Neuronal stem cell (in vitro differentiated cells): ENCODE measurements at regions not wholly inside any gene's neighbourhood (a gene's known extent, or its start where the extent isn't known, plus 50 kb on each side); places are given as distances from the start of the nearest gene placed in this dataset.

Source experiments
- DNase-seq: peaks from one replicate; pipeline ENCODE4 v3.0.0-alpha.2; 2013; ENCODE audit warnings: low spot score
- H2AFZ ChIP-seq: one replicate; pipeline ENCODE4 v1.6.1; 2013; ENCODE audit warnings: mild to moderate bottlenecking, low read length, inconsistent platforms
- H2AK5ac ChIP-seq: 2 replicates; pipeline ENCODE4 v1.6.1; 2013; ENCODE audit warnings: low read depth, mild to moderate bottlenecking, inconsistent platforms, low read length, moderate library complexity, mixed read lengths
- H2BK120ac ChIP-seq: 2 replicates; pipeline ENCODE4 v1.6.1; 2013; ENCODE audit warnings: low read depth, mild to moderate bottlenecking, inconsistent platforms, low read length, moderate library complexity, mixed read lengths
- H2BK12ac ChIP-seq: one replicate; pipeline ENCODE4 v1.6.1; 2013; ENCODE audit warnings: low read length, inconsistent platforms
- H2BK15ac ChIP-seq: 2 replicates; pipeline ENCODE4 v1.6.1; 2013; ENCODE audit warnings: mild to moderate bottlenecking, low read length, inconsistent platforms, mixed read lengths
- H2BK5ac ChIP-seq: one replicate; pipeline ENCODE4 v1.6.1; 2013; ENCODE audit warnings: inconsistent platforms, mild to moderate bottlenecking, low read length, moderate library complexity
- H3K14ac ChIP-seq: one replicate; pipeline ENCODE4 v1.6.1; 2013; ENCODE audit warnings: low read length, inconsistent platforms
- H3K18ac ChIP-seq: 2 replicates; pipeline ENCODE4 v1.6.1; 2013; ENCODE audit warnings: low read length, inconsistent platforms
- H3K23ac ChIP-seq: 2 replicates; pipeline ENCODE4 v1.6.1; 2013; ENCODE audit warnings: low read depth, mild to moderate bottlenecking, mixed read lengths, low read length, inconsistent platforms; ENCODE audit not compliant: poor library complexity
- H3K27ac ChIP-seq: replicated peaks from 3 replicates; pipeline ENCODE4 v1.5.1; 2013; ENCODE audit warnings: low read length, inconsistent platforms
- H3K27me3 ChIP-seq, 3 experiments: 2 replicates each; pipeline ENCODE4 v1.6.1; 2013; ENCODE audit warnings: low read length in 3 of 3, mild to moderate bottlenecking in 2 of 3, inconsistent platforms in 1 of 3, low read depth in 1 of 3, mixed read lengths in 1 of 3, moderate library complexity in 1 of 3; ENCODE audit not compliant: control insufficient read depth in 3 of 3, insufficient read depth in 3 of 3
- H3K36me3 ChIP-seq, 2 donors: replicated peaks in 1 of 2; 2 replicates each; pipeline ENCODE4 v1.6.1; 2013; ENCODE audit warnings: low read length in 2 of 2; ENCODE audit not compliant: control insufficient read depth in 2 of 2, insufficient read depth in 2 of 2
- H3K4ac ChIP-seq: 2 replicates; pipeline ENCODE4 v1.6.1; 2013; ENCODE audit warnings: inconsistent platforms, mild to moderate bottlenecking, low read length, moderate library complexity
- H3K4me1 ChIP-seq, 2 donors: 1 replicate in 1 of 2; 2 replicates in 1 of 2; pipeline ENCODE4 v1.6.1; 2013; ENCODE audit warnings: low read length in 2 of 2, low read depth in 1 of 2; ENCODE audit not compliant: control insufficient read depth in 2 of 2, insufficient read depth in 1 of 2
- H3K4me2 ChIP-seq: one replicate; pipeline ENCODE4 v1.6.1; 2013; ENCODE audit warnings: mild to moderate bottlenecking, low read length, inconsistent platforms; ENCODE audit not compliant: insufficient read depth, poor library complexity, severe bottlenecking
- H3K4me3 ChIP-seq, 2 donors: 2 replicates each; pipeline ENCODE4 v1.5.1; 2013; ENCODE audit warnings: low read length in 2 of 2, mild to moderate bottlenecking in 2 of 2, inconsistent platforms in 1 of 2, moderate library complexity in 1 of 2
- H3K79me1 ChIP-seq: one replicate; pipeline ENCODE4 v1.6.1; 2013; ENCODE audit warnings: low read depth, mild to moderate bottlenecking, inconsistent platforms, low read length, moderate library complexity
- H3K9ac ChIP-seq: one replicate; pipeline ENCODE4 v1.6.1; 2013; ENCODE audit warnings: mild to moderate bottlenecking, low read depth, low read length, inconsistent platforms; ENCODE audit not compliant: poor library complexity
- H3K9me3 ChIP-seq, 2 donors: replicated peaks in 1 of 2; 2 replicates each; pipeline versions ENCODE3 to v1.6.1; 2013; ENCODE audit warnings: low read length in 2 of 2, mild to moderate bottlenecking in 2 of 2, inconsistent platforms in 1 of 2, low read depth in 1 of 2, mixed read lengths in 1 of 2, moderate library complexity in 1 of 2; ENCODE audit not compliant: control insufficient read depth in 2 of 2, insufficient read depth in 1 of 2
- H4K8ac ChIP-seq: one replicate; pipeline ENCODE4 v1.6.1; 2013; ENCODE audit warnings: low read depth, mild to moderate bottlenecking, inconsistent platforms, low read length, moderate library complexity
- H4K91ac ChIP-seq: one replicate; pipeline ENCODE4 v1.6.1; 2013; ENCODE audit warnings: low read length, low read depth, mild to moderate bottlenecking, inconsistent platforms; ENCODE audit not compliant: poor library complexity
- WGBS, 2 donors: extraction: QIAGEN DNeasy Blood & Tissue Kit; methylation state at CpG; one replicate each; pipeline ENCODE4 v1.1.7; 2013; ENCODE audit warnings: missing lambda C conversion rate in 2 of 2, mixed read lengths in 1 of 2; ENCODE audit not compliant: insufficient read length in 2 of 2, insufficient replicate concordance in 1 of 2; ENCODE audit errors: extremely low coverage in 2 of 2; 5-methylcytosine and 5-hydroxymethylcytosine counted together

- Histone ChIP-seq H3K27ac (no peak overlapping the region), H4K91ac (no peak overlapping the region), H4K8ac (no peak overlapping the region), H3K18ac (no peak overlapping the region), H3K23ac (no peak overlapping the region), H2AK5ac (no peak overlapping the region), H2BK15ac (no peak overlapping the region), H2AFZ (no peak overlapping the region), H3K4me2 (no peak overlapping the region), H2BK120ac (no peak overlapping the region), H3K36me3 (no peaks in the 10 kb centered on the region), H3K4ac (no peak overlapping the region), H2BK12ac (no peak overlapping the region), H3K9ac (no peak overlapping the region), H3K14ac (no peak overlapping the region), H3K9me3 (no peaks in the 10 kb centered on the region), H3K4me1 (no peaks in the 10 kb centered on the region), H3K27me3 (no peaks in the 10 kb centered on the region), H2BK5ac (no peak overlapping the region), H3K79me1 (no peaks in the 10 kb centered on the region), H3K4me3 (no peak overlapping the region)
- no peak for DNase-seq
- WGBS, 2 donors: no CpG with 5 or more reads among the region's 2 CpGs
These were observed 225.1 kb upstream of the MPPED2 start for GRCh38 chr11:30811226-30811755.

DNA sequence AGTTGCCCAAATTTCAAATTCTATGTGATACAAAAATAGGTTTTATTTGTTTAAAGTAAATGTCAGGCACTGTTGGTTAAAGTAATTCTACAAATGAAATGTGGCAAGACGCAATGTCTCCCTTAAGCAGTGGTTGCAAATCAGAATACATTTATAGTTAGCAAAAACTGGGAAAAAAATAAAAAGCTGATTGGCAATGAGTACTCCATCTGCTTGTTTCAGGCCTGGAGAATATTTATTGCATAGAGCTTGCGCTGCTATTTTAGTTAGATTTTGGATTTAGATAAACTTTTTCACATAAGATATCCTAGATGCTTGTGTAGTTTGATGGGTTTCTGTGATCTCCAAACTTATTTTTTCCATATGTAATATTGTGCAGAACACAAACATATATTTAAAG is 224.0 kb upstream of the MPPED2 start:
- Histone ChIP-seq H3K9me3 (no peaks in the 10 kb centered on the region), H3K9ac (no peak overlapping the region), H2BK120ac (no peak overlapping the region), H2BK5ac (no peak overlapping the region), H2BK12ac (no peak overlapping the region), H3K4me3 (no peak overlapping the region), H3K27me3 (no peaks in the 10 kb centered on the region), H3K79me1 (no peaks in the 10 kb centered on the region), H2BK15ac (no peak overlapping the region), H3K14ac (no peak overlapping the region), H3K4ac (no peak overlapping the region), H4K8ac (no peak overlapping the region), H3K4me1 (no peaks in the 10 kb centered on the region), H3K4me2 (no peak overlapping the region), H3K18ac (no peak overlapping the region), H3K27ac (no peak overlapping the region), H2AFZ (no peak overlapping the region), H4K91ac (no peak overlapping the region), H3K23ac (no peak overlapping the region), H3K36me3 (no peaks in the 10 kb centered on the region), H2AK5ac (no peak overlapping the region)
- no CpG with 5 or more reads among the region's 2 CpGs for whole genome bisulfite sequencing, 2 donors
- DNase-seq: no peak

GRCh38 chr11:30801357-30801756 is 215.2 kb upstream of the MPPED2 start:
- Histone ChIP-seq H3K36me3 (no peaks in the 10 kb centered on the region), H2AFZ (no peak overlapping the region), H3K9ac (no peak overlapping the region), H3K4me3 (no peak overlapping the region), H3K9me3 (no peaks in the 10 kb centered on the region), H2AK5ac (no peak overlapping the region), H3K79me1 (no peaks in the 10 kb centered on the region), H3K4ac (no peak overlapping the region), H4K8ac (no peak overlapping the region), H4K91ac (no peak overlapping the region), H2BK15ac (no peak overlapping the region), H2BK5ac (no peak overlapping the region), H3K27me3 (no peaks in the 10 kb centered on the region), H3K4me2 (no peak overlapping the region), H3K23ac (no peak overlapping the region), H3K4me1 (no peaks in the 10 kb centered on the region), H3K18ac (no peak overlapping the region), H2BK120ac (no peak overlapping the region), H3K14ac (no peak overlapping the region), H2BK12ac (no peak overlapping the region), H3K27ac (no peak overlapping the region)
- DNase-seq: no peak
- no CpG with 5 or more reads among the region's 4 CpGs for WGBS, 2 donors

DNA sequence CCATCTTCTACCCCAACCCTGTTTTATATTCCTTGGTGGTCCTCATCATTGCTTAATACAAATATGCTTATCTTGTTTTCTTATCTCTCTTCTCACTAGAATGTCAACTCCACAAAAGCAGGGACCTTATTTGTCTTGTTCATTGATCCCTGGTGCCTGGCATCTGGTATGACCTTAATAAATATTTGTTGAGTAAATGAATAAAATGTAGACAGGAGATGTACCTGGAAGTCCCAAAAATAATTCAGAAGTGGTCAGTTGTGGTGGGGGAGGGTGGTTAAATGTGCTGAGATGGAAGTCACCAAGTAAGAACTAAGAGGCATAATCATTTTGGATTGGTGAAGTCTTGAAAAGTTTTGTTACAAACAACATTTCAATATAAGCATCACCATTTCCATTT is 214.8 kb upstream of the MPPED2 start:
- Histone ChIP-seq H3K27ac (no peak overlapping the region), H3K18ac (no peak overlapping the region), H3K4ac (no peak overlapping the region), H2BK12ac (no peak overlapping the region), H2BK15ac (no peak overlapping the region), H3K9me3 (no peaks in the 10 kb centered on the region), H3K27me3 (no peaks in the 10 kb centered on the region), H3K14ac (no peak overlapping the region), H2AFZ (no peak overlapping the region), H3K9ac (no peak overlapping the region), H3K4me3 (no peak overlapping the region), H2BK5ac (no peak overlapping the region), H3K36me3 (no peaks in the 10 kb centered on the region), H2AK5ac (no peak overlapping the region), H3K79me1 (no peaks in the 10 kb centered on the region), H3K4me2 (no peak overlapping the region), H2BK120ac (no peak overlapping the region), H3K4me1 (no peaks in the 10 kb centered on the region), H4K8ac (no peak overlapping the region), H4K91ac (no peak overlapping the region), H3K23ac (no peak overlapping the region)
- no peak for DNase-seq
